ENCODE measurements at regions not wholly inside any gene's neighbourhood (a gene's known extent, or its start where the extent isn't known, plus 50 kb on each side); places are given as distances from the start of the nearest gene placed in this dataset.

DNA sequence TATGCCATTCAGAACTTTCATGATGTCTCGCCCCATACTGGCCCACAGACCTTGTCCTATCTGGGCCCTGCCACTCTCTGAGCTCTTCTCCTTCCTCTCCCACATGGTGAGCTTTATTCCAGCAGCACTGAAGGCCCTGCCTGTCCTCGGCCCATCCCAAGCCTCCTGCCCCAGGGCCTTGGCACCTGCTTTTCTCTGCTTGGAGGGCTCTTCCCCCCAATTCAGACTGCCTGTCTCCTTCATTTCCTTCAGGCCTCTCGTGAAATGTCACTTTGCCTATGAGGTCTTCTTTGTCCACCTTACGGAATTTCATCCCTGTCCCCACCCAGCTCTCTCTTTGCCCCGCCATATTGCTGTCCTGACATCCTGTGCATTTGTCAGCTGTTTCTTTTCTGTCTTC is 191.7 kb upstream of the POU3F1 start (continued):
- TF ChIP-seq YY1 (IDR thresholded peaks at IDR 0.05) (no peak), EGR1 (IDR thresholded peaks at IDR 0.05; ENCODE audit: low read depth in 2 of 2) (no peak)

DNA sequence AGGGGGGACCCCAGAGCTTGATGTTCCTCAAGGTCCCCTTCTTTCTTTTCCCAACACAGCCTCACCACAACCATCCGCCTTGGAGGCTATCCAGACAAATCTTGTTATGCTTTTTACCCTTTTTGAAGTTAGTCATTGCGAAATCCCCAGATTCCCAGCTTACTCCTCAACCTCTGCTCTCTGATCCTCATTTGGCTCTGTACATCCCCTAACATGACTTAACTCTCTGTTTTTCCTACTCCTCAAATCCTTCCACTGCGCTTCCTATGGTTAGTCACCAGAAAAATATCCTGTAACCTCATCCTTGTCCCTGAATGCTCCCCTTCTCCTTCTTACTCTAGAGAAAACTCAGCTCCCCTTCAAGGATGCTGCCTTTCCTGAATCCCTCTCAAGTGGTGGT is 189.1 kb upstream of the POU3F1 start:
- TF ChIP-seq MAX (IDR thresholded peaks at IDR 0.05) (no peak), RAD21 (IDR thresholded peaks at IDR 0.05) (no peak), FOXA2 (IDR thresholded peaks at IDR 0.05) (no peak), TAF1 (conservative IDR thresholded peaks at IDR 0.05) (no peak), SP1 (IDR thresholded peaks at IDR 0.05) (no peak), ZBTB33 (IDR thresholded peaks at IDR 0.05) (no peak), RXRA (IDR thresholded peaks at IDR 0.05) (no peak), HNF4A (conservative IDR thresholded peaks at IDR 0.05) (no peak)

DNA sequence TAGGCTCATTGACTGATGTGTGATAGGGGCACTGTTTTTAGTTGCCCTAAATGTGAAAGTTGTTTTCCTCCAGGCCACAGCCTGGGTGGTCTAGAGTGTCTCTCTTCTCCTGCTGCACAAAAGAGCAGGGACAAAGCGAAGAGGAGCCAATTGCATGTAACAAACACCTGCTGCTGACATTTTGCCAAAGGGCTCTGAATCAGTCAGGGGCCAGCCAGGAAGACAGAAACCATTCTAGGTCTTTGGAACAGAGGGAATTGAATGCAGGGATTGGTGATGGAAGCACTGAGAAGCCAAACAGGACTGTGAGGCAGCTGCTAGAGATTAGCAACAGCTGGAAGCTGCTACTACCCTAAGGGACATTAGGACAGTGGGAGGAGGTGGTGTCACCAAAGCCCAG is 185.3 kb upstream of the POU3F1 start:
- Histone ChIP-seq H3K4me1 (ENCODE audit: control insufficient read depth in 4 of 4, insufficient read depth in 4 of 4, low read length in 3 of 4) (no peaks in the 10 kb centered on the region), H3K36me3 (ENCODE audit: control insufficient read depth in 4 of 4, insufficient read depth in 3 of 4, low read depth in 1 of 4, low read length in 3 of 4) (no peaks in the 10 kb centered on the region), H3K4me3 (ENCODE audit: low read depth in 1 of 3, low read length in 3 of 3) (no peak overlapping the region), H3K27me3 (ENCODE audit: control insufficient read depth in 4 of 4, insufficient read depth in 4 of 4, low read length in 3 of 4) (no peaks in the 10 kb centered on the region), H3K9me3 (ENCODE audit: control insufficient read depth in 4 of 4, low read length in 3 of 4) (peaks cover 0 to 5% (median 3%) of the 10 kb centered on the region in 4 donors), H3K9ac (ENCODE audit: low read depth in 1 of 2, low read length in 2 of 2) (no peak overlapping the region), H3K27ac (ENCODE audit: low read depth in 1 of 2, low read length in 2 of 2) (no peak overlapping the region)
- WGBS, result 98% methylated on average over 1 of the region's 1 CpG
- no peak for TF ChIP-seq JUND (IDR thresholded peaks at IDR 0.05)
- no peak for DNase-seq (ENCODE audit: low spot score)

More for the DNA sequence above, 189.1 kb upstream of the POU3F1 start:
- H3K4me1 ChIP-seq (ENCODE audit: control insufficient read depth in 4 of 4, insufficient read depth in 4 of 4, low read length in 3 of 4), result no peaks in the 10 kb centered on the region
- H3K27ac ChIP-seq (ENCODE audit: low read depth in 1 of 2, low read length in 2 of 2), result no peak overlapping the region
- WGBS, result 65% methylated on average over 3 of the region's 3 CpGs
- no peaks in the 10 kb centered on the region for H3K36me3 ChIP-seq (ENCODE audit: control insufficient read depth in 4 of 4, insufficient read depth in 3 of 4, low read depth in 1 of 4, low read length in 3 of 4)
- H3K9me3 ChIP-seq (ENCODE audit: control insufficient read depth in 4 of 4, low read length in 3 of 4), result peaks cover 0 to 5% (median 3%) of the 10 kb centered on the region in 4 donors
- no peaks in the 10 kb centered on the region for H3K27me3 ChIP-seq (ENCODE audit: control insufficient read depth in 4 of 4, insufficient read depth in 4 of 4, low read length in 3 of 4)
- no peak overlapping the region for H3K9ac ChIP-seq (ENCODE audit: low read depth in 1 of 2, low read length in 2 of 2)
- H3K4me3 ChIP-seq (ENCODE audit: low read depth in 1 of 3, low read length in 3 of 3), result no peak overlapping the region
- no peak for DNase-seq (ENCODE audit: low spot score)

DNA sequence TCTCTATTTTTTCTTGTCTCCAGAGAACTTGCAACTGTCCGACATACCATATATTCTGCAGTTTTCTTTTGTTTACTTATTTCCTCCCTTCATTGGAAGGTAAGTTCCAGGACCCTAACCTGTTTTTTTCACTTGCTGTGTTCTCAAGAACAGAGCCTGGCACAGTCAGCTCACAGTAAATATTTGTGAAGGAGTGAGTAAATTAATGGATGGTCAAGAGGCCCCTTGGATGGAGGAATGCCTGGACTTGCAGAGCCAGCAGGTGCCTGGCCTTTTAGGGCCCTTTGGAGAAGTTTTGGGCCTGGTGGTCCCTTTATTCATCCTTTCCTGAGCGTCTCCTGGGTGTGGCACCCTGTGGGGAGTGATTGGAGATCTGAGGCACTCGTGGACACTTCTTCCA is 182.1 kb upstream of the POU3F1 start:
- Histone ChIP-seq H3K9ac (ENCODE audit: low read depth in 1 of 2, low read length in 2 of 2) (no peak overlapping the region), H3K4me3 (ENCODE audit: low read depth in 1 of 3, low read length in 3 of 3) (no peak overlapping the region), H3K4me1 (ENCODE audit: control insufficient read depth in 4 of 4, insufficient read depth in 4 of 4, low read length in 3 of 4) (no peaks in the 10 kb centered on the region), H3K9me3 (ENCODE audit: control insufficient read depth in 4 of 4, low read length in 3 of 4) (peaks cover 0 to 5% (median 3%) of the 10 kb centered on the region in 4 donors), H3K27me3 (ENCODE audit: control insufficient read depth in 4 of 4, insufficient read depth in 4 of 4, low read length in 3 of 4) (no peaks in the 10 kb centered on the region), H3K36me3 (ENCODE audit: control insufficient read depth in 4 of 4, insufficient read depth in 3 of 4, low read depth in 1 of 4, low read length in 3 of 4) (no peaks in the 10 kb centered on the region), H3K27ac (ENCODE audit: low read depth in 1 of 2, low read length in 2 of 2) (no peak overlapping the region)
- 78% methylated on average over 3 of the region's 3 CpGs for WGBS
- no peak for DNase-seq (ENCODE audit: low spot score)
- TF ChIP-seq, protein P1, sequence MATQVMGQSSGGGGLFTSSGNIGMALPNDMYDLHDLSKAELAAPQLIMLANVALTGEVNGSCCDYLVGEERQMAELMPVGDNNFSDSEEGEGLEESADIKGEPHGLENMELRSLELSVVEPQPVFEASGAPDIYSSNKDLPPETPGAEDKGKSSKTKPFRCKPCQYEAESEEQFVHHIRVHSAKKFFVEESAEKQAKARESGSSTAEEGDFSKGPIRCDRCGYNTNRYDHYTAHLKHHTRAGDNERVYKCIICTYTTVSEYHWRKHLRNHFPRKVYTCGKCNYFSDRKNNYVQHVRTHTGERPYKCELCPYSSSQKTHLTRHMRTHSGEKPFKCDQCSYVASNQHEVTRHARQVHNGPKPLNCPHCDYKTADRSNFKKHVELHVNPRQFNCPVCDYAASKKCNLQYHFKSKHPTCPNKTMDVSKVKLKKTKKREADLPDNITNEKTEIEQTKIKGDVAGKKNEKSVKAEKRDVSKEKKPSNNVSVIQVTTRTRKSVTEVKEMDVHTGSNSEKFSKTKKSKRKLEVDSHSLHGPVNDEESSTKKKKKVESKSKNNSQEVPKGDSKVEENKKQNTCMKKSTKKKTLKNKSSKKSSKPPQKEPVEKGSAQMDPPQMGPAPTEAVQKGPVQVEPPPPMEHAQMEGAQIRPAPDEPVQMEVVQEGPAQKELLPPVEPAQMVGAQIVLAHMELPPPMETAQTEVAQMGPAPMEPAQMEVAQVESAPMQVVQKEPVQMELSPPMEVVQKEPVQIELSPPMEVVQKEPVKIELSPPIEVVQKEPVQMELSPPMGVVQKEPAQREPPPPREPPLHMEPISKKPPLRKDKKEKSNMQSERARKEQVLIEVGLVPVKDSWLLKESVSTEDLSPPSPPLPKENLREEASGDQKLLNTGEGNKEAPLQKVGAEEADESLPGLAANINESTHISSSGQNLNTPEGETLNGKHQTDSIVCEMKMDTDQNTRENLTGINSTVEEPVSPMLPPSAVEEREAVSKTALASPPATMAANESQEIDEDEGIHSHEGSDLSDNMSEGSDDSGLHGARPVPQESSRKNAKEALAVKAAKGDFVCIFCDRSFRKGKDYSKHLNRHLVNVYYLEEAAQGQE (IDR thresholded peaks at IDR 0.05), result no peak
- TF ChIP-seq YY1 (IDR thresholded peaks at IDR 0.05) (no peak), TAF1 (conservative IDR thresholded peaks at IDR 0.05) (no peak), FOXA1 (IDR thresholded peaks at IDR 0.05) (no peak), HNF4G (IDR thresholded peaks at IDR 0.05) (no peak), RXRA (IDR thresholded peaks at IDR 0.05) (no peak), MAX (IDR thresholded peaks at IDR 0.05) (no peak), JUND (IDR thresholded peaks at IDR 0.05) (no peak), FOXA2 (IDR thresholded peaks at IDR 0.05) (no peak), GABPA (IDR thresholded peaks at IDR 0.05 in 1 of 2, conservative IDR thresholded peaks at IDR 0.05 in 1 of 2) (no peak)
- TF ChIP-seq, protein P2, sequence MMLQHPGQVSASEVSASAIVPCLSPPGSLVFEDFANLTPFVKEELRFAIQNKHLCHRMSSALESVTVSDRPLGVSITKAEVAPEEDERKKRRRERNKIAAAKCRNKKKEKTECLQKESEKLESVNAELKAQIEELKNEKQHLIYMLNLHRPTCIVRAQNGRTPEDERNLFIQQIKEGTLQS (IDR thresholded peaks at IDR 0.05), result no peak
- TF ChIP-seq, protein P3, sequence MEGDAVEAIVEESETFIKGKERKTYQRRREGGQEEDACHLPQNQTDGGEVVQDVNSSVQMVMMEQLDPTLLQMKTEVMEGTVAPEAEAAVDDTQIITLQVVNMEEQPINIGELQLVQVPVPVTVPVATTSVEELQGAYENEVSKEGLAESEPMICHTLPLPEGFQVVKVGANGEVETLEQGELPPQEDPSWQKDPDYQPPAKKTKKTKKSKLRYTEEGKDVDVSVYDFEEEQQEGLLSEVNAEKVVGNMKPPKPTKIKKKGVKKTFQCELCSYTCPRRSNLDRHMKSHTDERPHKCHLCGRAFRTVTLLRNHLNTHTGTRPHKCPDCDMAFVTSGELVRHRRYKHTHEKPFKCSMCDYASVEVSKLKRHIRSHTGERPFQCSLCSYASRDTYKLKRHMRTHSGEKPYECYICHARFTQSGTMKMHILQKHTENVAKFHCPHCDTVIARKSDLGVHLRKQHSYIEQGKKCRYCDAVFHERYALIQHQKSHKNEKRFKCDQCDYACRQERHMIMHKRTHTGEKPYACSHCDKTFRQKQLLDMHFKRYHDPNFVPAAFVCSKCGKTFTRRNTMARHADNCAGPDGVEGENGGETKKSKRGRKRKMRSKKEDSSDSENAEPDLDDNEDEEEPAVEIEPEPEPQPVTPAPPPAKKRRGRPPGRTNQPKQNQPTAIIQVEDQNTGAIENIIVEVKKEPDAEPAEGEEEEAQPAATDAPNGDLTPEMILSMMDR (IDR thresholded peaks at IDR 0.05; ENCODE audit: low read depth, low read length, missing input control), result no peak

Data from liver (tissue), 8 donors.